Activated naive CD4-positive, alpha-beta T cell treated with anti-CD3 and anti-CD28 coated beads for 36 hours (primary cell): ENCODE measurements at regions not wholly inside any gene's neighbourhood (a gene's known extent, or its start where the extent isn't known, plus 50 kb on each side); places are given as distances from the start of the nearest gene placed in this dataset.

Experiments used
- CTCF ChIA-PET: fragments of 350-600 bp; sonication (Branson Sonifier 250); formaldehyde crosslinking; loops from one replicate; lab custom pipeline; 2021; ENCODE audit warnings: antibody characterized with exemption; lab: Charles Lee
- DNase-seq: peaks from one replicate; pipeline ENCODE4 v3.0.0-alpha.2; 2020
- H3K27ac Mint-ChIP-seq: one replicate; pipeline ENCODE4 v1.8.0; 2021; ENCODE audit warnings: mild to moderate bottlenecking, mixed read lengths
- H3K27me3 Mint-ChIP-seq: one replicate; pipeline ENCODE4 v1.8.0; 2021; ENCODE audit warnings: low read depth, mixed read lengths
- H3K36me3 Mint-ChIP-seq: one replicate; pipeline ENCODE4 v1.8.0; 2021; ENCODE audit warnings: low read depth, mixed read lengths
- H3K4me1 Mint-ChIP-seq: one replicate; pipeline ENCODE4 v1.8.0; 2021; ENCODE audit warnings: low read depth, mixed read lengths
- H3K4me3 Mint-ChIP-seq: one replicate; pipeline ENCODE4 v1.8.0; 2021; ENCODE audit warnings: mild to moderate bottlenecking, moderate library complexity, mixed read lengths
- H3K9me3 Mint-ChIP-seq: one replicate; pipeline ENCODE4 v1.8.0; 2021; ENCODE audit warnings: mixed read lengths
- intact Hi-C: fragments of 100-400 bp; cut with micrococcal nuclease; formaldehyde crosslinking; loops from one replicate; pipeline ENCODE4 v1.15.1; 2023

DNA sequence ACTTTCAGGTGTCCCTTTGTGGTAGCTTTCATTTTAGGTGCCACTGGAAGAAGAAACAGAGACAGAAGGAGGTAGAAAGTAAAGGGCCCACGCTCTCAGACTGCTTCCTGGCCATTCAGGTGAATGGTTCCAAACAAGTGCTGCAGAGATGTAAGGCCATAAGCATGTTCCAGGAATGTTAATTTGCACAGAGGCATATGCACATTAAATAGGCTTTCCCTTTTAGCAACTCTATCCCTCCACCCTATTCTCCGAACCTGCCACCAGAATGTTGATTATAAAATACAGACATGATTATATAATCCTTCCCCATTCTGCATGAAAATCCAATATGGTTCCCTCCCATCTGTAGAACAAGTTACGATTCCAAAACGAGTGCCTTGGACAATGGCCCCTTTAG is 297.2 kb downstream of the C6orf118 start:
- Mint-ChIP-seq H3K4me3 (no peak overlapping the region), H3K9me3 (peaks cover 7% of the 10 kb centered on the region), H3K36me3 (no peaks in the 10 kb centered on the region), H3K27me3 (no peaks in the 10 kb centered on the region), H3K4me1 (no peaks in the 10 kb centered on the region), H3K27ac (no peak overlapping the region)
- intact Hi-C loops, result no loop called here
- no peak for DNase-seq
- CTCF ChIA-PET, result no interaction called here

DNA sequence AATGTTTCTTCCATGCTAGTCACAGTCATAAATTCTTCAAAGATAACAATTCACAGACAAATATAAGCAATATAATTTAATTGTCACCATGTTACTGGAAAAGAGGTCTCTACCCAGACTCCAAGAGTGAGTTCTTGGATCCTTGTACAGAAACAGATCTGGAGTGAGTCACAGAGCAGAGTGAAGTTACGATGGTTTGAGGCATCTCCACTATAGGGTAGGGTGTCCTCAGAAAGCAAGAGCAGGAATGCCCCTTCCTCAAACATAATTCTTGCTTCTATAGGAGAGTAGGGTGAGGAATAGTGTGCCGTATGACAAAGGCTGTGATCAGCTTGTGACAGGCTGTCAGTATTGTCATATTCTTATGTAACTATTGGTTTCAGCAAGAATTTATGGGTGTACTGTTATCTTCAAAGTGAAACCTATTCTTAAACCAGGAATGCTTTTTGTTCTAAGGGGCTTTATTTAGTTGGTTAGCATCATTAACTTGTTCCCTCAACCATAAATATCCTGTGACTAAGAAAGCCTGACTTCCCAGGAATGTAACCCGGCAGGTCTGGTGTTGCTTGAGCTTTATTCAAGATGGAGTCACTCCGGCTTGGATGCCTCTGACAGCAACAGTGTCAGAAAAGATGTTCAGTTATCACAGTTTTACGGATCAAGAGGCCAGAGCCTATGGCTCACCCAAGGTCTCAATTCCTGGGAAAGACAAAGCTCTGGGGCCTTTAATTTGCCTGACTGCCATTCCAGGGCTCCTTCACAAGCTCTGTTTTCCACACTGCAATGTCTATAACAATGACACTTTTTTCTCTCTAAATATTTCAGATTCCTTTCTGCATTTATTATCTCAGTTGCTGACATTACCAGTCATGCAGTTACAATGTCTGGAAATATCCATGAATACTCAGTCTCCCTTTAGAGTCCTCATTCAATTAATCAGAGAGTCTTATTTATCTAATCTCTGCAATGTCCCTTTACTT is 298.6 kb downstream of the C6orf118 start:
- peaks cover 8% of the 10 kb centered on the region for H3K9me3 Mint-ChIP-seq
- no peaks in the 10 kb centered on the region for H3K27me3 Mint-ChIP-seq
- H3K4me1 Mint-ChIP-seq, result no peaks in the 10 kb centered on the region
- no peaks in the 10 kb centered on the region for H3K36me3 Mint-ChIP-seq
- intact Hi-C loops, result no loop called here
- CTCF ChIA-PET, result no interaction called here
- no peak for DNase-seq
- no peak overlapping the region for H3K4me3 Mint-ChIP-seq
- no peak overlapping the region for H3K27ac Mint-ChIP-seq

DNA sequence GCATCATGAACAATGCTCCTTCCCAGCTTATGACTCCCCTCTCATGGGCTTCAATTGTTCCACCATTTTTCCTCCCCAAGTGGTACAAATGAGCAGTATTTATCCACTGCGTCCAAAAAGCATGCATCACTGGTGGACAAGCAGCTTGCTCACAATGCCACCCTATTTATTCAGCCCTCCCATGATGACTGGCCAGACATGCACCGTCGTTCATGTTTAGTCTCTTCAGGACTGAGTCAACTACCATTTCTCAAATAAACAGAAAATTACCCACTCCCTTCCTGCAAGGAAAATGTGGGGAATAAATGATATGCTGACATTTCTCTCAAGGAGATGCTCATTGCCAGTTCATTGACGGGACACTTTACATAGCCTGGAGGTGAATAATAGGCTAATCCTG is 300.4 kb downstream of the C6orf118 start:
- H3K4me3 Mint-ChIP-seq, result no peak overlapping the region
- no peaks in the 10 kb centered on the region for H3K27me3 Mint-ChIP-seq
- no peak overlapping the region for H3K27ac Mint-ChIP-seq
- DNase-seq, result no peak
- H3K9me3 Mint-ChIP-seq, result peaks cover 11% of the 10 kb centered on the region
- H3K4me1 Mint-ChIP-seq, result no peaks in the 10 kb centered on the region
- no peaks in the 10 kb centered on the region for H3K36me3 Mint-ChIP-seq
- CTCF ChIA-PET, result no interaction called here
- intact Hi-C loops, result no loop called here

DNA sequence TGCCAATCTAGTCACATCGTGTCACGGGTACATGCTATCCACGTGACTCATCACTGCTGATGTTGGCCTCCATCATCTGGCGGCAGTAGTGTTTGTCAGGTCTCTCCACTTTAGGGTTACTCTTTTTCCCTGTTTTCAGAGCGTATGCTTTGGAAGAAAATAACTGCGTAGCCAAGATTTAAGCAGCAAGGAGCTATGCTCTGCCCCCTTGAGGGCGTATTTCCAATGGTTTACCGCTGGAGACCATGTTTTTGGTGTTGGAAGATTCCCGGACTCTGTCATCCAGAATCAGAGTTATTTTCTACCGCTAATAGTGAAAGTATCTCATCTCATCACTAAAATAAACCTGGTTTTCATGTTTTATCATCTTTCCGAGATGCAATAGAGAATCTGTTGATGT is 306.5 kb downstream of the C6orf118 start:
- H3K36me3 Mint-ChIP-seq, result no peaks in the 10 kb centered on the region
- peaks cover 12% of the 10 kb centered on the region for H3K9me3 Mint-ChIP-seq
- H3K4me1 Mint-ChIP-seq, result no peaks in the 10 kb centered on the region
- no peak overlapping the region for H3K27ac Mint-ChIP-seq
- DNase-seq, result no peak
- intact Hi-C loops, result no loop called here
- no peaks in the 10 kb centered on the region for H3K27me3 Mint-ChIP-seq
- CTCF ChIA-PET, result no interaction called here
- no peak overlapping the region for H3K4me3 Mint-ChIP-seq

DNA sequence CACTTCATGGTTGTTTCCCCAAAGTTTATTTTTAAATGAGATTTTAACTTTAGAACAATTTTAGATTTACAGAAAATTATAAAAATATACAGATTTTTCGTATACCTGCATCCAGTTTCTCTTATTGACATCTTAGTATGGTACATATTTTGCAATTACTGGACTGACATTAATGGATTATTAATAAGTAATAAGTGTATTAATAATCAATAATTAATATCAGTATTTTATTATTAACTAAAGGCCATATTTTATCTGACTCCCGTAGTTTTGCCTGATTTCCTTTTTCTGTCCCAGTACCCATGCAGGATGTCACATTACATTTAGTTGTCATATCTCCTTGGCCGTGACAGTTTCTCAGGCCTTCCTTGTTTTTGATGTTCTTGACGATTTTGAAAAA is 307.0 kb downstream of the C6orf118 start:
- CTCF ChIA-PET, result no interaction called here
- intact Hi-C loops, result no loop called here
- Mint-ChIP-seq H3K27me3 (no peaks in the 10 kb centered on the region), H3K36me3 (no peaks in the 10 kb centered on the region), H3K4me3 (no peak overlapping the region), H3K4me1 (no peaks in the 10 kb centered on the region), H3K27ac (no peak overlapping the region), H3K9me3 (peaks cover 12% of the 10 kb centered on the region)
- no peak for DNase-seq

DNA sequence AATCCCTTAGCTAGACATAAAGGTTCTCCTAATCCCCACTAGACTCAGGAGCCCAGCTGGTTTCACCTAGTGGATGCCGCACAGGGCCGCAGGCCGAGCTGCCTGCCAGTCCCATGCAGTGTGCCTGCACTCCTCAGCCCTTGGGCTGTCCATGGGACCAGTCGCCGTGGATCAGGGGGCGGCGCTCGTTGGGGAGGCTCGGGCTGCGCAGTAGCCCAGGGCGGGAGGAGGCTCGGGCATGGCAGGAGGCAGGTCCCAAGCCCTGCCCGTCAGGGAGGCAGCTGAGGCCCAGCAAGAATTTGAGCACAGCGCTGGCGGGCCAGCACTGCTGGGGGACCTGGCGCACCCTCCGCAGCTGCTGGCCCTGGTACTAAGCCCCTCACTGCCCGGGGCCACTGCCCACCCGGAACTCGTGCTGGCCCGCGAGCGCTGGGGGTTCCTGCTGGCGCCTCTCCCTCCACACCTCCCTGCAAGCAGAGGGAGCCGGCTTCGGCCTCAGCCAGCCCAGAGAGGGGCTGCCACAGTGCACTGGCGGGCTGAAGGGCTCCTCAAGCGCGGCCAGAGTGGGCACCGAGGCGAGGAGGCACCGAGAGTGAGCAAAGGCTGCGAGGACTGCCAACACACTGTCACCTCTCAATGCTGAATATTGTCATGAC is 307.8 kb downstream of the C6orf118 start:
- intact Hi-C loops, result no loop called here
- Mint-ChIP-seq H3K4me1 (no peaks in the 10 kb centered on the region), H3K27me3 (no peaks in the 10 kb centered on the region), H3K36me3 (no peaks in the 10 kb centered on the region), H3K27ac (no peak overlapping the region), H3K4me3 (no peak overlapping the region), H3K9me3 (peaks cover 13% of the 10 kb centered on the region)
- DNase-seq, result no peak
- CTCF ChIA-PET, result no interaction called here

DNA sequence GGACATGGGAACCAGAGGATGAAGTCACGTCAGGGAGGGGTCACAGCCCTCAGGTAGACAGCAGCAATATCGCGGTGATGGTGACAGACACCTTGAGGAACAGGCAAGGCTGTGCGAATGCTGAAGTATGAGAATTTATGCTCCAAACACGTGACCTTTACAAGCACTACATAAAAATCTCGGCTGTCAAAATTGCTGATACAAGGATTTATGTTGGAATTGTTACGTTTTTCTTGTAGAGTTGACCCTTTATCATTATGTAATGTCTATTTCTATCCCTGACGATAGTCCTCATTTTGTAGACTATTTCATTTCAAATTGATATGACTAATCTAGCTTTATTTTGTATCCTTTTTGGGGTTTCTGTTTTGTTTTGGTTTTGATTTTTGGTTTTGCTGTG is 311.1 kb downstream of the C6orf118 start:
- H3K4me3 Mint-ChIP-seq, result no peak overlapping the region
- H3K36me3 Mint-ChIP-seq, result no peaks in the 10 kb centered on the region
- CTCF ChIA-PET, result no interaction called here
- peaks cover 9% of the 10 kb centered on the region for H3K9me3 Mint-ChIP-seq
- H3K4me1 Mint-ChIP-seq, result no peaks in the 10 kb centered on the region
- DNase-seq, result no peak
- H3K27ac Mint-ChIP-seq, result no peak overlapping the region
- no peaks in the 10 kb centered on the region for H3K27me3 Mint-ChIP-seq
- intact Hi-C loops, result no loop called here

DNA sequence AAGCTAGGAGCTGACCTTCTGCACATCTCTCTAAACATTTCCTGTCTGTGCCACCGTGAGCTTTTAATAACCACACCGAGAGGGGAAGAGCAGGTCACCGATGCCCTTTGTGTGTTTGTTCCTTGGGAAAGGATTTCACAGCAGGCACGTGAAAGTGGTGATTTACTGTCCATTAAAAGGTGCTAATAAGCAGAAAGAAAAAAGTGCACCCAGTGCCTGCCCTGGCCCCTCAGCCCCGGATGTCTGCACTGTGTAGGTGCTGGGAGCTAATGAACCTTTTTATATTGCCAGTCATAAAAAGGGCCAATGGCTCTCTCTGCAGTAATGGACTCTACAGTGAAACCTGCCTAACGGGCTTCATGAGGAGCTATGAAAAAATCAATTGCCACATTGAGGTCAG is 312.6 kb downstream of the C6orf118 start:
- Mint-ChIP-seq H3K27ac (no peak overlapping the region), H3K4me1 (no peaks in the 10 kb centered on the region), H3K36me3 (no peaks in the 10 kb centered on the region), H3K27me3 (no peaks in the 10 kb centered on the region), H3K9me3 (peaks cover 4% of the 10 kb centered on the region), H3K4me3 (no peak overlapping the region)
- DNase-seq, result no peak
- intact Hi-C loops, result no loop called here
- CTCF ChIA-PET, result no interaction called here

DNA sequence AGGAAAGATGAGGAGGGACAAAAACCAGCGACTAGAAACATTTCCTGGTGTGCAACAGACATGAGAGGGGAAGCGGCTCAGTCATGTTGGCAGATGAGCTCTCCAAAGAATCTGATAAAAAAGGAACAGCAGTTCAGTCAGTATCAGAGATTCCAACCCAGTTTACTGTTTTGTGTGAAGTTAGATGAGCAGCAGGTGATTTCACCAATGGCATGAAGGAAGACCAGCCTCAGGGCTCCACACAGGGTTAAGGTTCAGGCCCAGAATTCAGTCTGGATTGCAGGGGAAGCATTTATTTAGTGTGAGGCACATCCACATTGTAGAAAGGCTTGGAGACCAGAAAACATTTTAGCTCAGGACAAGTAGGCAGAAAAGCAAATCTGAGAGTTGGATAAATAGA is 317.8 kb downstream of the C6orf118 start:
- H3K27ac Mint-ChIP-seq, result no peak overlapping the region
- peaks cover 1% of the 10 kb centered on the region for H3K9me3 Mint-ChIP-seq
- no peaks in the 10 kb centered on the region for H3K27me3 Mint-ChIP-seq
- no peaks in the 10 kb centered on the region for H3K36me3 Mint-ChIP-seq
- H3K4me3 Mint-ChIP-seq, result no peak overlapping the region
- CTCF ChIA-PET, result no interaction called here
- intact Hi-C loops, result no loop called here
- no peak for DNase-seq
- no peaks in the 10 kb centered on the region for H3K4me1 Mint-ChIP-seq

DNA sequence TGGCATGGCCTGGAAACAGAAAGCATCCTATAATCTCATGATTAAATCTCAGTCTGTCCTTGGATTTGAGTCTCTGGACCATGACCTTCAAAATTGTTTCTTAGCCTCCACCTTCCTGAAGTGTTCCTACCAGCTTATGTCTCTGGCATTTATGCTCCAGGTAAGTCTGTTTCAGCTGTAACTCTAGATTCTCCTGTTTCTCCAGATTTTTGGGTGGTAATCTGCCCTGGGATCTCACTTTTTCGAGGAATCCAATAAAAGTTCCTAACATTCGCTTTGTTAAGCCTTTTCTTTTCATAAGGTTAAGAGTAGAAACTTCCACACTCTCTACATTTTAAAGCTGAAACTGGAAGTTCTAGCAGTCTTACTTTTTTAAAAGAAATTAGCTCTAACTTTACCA is 318.5 kb downstream of the C6orf118 start:
- Mint-ChIP-seq H3K36me3 (no peaks in the 10 kb centered on the region), H3K9me3 (peaks cover 1% of the 10 kb centered on the region), H3K4me3 (no peak overlapping the region), H3K27ac (no peak overlapping the region), H3K4me1 (no peaks in the 10 kb centered on the region), H3K27me3 (no peaks in the 10 kb centered on the region)
- CTCF ChIA-PET, result no interaction called here
- no peak for DNase-seq
- intact Hi-C loops, result no loop called here

DNA sequence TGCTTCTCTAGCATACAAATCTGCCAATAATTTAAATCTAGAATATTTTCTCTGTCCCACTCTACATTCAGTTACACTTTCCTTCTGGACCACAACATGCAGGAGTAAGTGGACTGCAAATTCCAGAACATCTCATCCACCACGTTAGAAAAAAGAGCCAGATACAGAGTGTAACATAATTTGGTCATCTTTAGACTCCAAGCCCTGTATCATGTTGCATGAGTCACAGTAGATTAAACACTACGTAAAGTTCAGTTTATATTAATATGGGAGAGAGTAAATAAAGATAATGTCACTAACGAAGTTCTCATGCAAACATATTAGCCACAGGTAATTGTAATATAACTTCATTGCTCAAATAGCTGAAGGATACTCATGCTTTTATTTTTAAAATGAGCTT is 327.0 kb downstream of the C6orf118 start:
- no peak for DNase-seq
- Mint-ChIP-seq H3K4me3 (no peak overlapping the region), H3K27ac (no peak overlapping the region)

DNA sequence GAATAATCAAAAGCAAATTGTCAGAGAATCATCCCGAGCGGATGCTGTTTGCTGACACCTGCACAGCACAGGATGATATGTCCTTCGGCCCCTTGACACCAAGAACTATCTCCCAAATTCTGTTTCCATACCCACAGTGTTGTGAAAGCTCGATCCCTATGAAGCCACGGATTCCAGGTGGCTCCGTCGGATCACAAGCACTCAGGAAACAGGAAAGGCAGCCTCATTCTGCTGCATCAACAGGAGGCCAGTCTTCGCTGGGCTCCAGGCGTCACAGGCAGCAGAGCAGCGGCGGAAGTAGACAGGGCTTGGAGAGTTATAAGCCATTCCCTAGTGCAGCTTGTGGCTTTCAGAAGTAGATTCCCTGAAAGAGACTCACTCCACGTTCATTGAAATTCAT is 342.3 kb downstream of the C6orf118 start:
- Mint-ChIP-seq H3K9me3 (no peaks in the 10 kb centered on the region), H3K4me3 (no peak overlapping the region)
- CTCF ChIA-PET, result no interaction called here

More for the DNA sequence above, 327.0 kb downstream of the C6orf118 start:
- H3K4me1 Mint-ChIP-seq, result no peaks in the 10 kb centered on the region
- H3K9me3 Mint-ChIP-seq, result no peaks in the 10 kb centered on the region
- intact Hi-C loops, result no loop called here
- H3K27me3 Mint-ChIP-seq, result no peaks in the 10 kb centered on the region
- CTCF ChIA-PET, result no interaction called here
- H3K36me3 Mint-ChIP-seq, result no peaks in the 10 kb centered on the region

DNA sequence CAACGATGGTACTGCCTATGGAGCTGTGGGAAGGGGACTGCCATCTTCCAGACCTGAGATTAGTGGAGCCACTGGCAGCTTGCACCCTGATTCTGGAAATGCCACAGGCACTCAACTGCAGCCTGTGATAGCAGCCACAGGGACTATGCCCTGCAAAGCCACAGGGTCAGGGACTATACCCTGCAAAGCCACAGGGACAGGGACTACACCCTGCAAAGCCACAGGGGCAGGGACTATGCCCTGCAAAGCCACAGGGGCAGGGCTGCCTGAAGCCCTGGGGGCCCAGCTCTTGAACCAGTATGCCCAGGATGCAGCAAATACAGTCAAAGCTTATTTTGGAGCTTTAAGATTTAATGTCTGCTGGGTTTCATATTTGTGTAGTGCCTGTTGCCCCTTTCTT is 346.6 kb downstream of the C6orf118 start:
- H3K4me3 Mint-ChIP-seq, result no peak overlapping the region
- CTCF ChIA-PET, result no interaction called here
- H3K36me3 Mint-ChIP-seq, result no peaks in the 10 kb centered on the region
- peaks cover 3% of the 10 kb centered on the region for H3K9me3 Mint-ChIP-seq
- H3K27me3 Mint-ChIP-seq, result no peaks in the 10 kb centered on the region
- no peak overlapping the region for H3K27ac Mint-ChIP-seq
- no peak for DNase-seq
- H3K4me1 Mint-ChIP-seq, result no peaks in the 10 kb centered on the region
- intact Hi-C loops, result no loop called here

More for the DNA sequence above, 342.3 kb downstream of the C6orf118 start:
- Mint-ChIP-seq H3K36me3 (no peaks in the 10 kb centered on the region), H3K27me3 (no peaks in the 10 kb centered on the region), H3K27ac (no peak overlapping the region), H3K4me1 (no peaks in the 10 kb centered on the region)
- intact Hi-C loops, result no loop called here
- no peak for DNase-seq
